ENCODE measurements at regions not wholly inside any gene's neighbourhood (a gene's known extent, or its start where the extent isn't known, plus 50 kb on each side); places are given as distances from the start of the nearest gene placed in this dataset.
A peak's percentile ranks its signal among the peaks of the same experiment; 100 is the strongest.
"Not testable (repeated sequence)": the region's sequence is repeated elsewhere in the genome, so short reads cannot be mapped to it uniquely, and the experiment has no call there.

DNA sequence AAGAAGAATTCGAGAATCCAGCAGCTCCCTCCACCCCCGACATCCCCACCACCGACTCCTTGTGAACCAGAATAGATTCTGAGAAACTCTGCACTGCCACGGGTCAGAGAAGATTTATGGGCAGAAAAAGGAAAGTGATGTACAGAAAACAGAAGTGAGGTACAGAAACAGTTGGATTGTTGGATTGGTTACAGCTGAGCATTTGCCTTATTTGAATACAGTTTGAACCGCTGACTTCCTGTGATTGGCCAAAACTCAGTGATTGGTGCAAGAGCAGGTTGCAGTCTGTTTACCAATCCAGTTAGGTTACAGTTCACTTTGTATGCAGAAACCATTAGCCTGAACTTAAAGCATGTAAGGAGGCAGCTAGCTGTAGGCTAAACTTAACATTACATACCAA, 131.2 kb upstream of the HDDC2 start:
- DNase-seq: peak in 1 of 2 donors; percentile 72

DNA sequence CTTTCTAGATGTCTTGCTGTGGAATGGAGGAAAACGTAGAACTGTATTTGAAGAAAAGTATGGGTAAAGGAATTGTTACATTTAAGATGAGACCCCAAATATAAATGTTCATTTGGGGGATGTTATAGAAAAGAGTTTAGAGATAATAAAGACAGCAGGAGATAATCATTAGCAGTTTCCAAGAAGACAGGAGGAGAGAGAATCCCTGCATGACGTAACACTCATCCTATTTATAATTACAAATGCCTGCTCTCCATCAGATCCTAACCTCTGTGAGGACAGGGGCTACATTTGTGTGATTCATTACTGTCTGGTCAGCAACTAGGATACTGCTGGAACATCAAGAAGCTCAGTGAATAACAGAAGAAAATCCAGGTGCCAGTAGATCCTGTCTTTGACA, 133.0 kb upstream of the HDDC2 start:
- DNase-seq: no peak

- DNase-seq: no peak
Observed at GRCh38 chr6:125439512-125439911, 137.7 kb upstream of the HDDC2 start.

DNA sequence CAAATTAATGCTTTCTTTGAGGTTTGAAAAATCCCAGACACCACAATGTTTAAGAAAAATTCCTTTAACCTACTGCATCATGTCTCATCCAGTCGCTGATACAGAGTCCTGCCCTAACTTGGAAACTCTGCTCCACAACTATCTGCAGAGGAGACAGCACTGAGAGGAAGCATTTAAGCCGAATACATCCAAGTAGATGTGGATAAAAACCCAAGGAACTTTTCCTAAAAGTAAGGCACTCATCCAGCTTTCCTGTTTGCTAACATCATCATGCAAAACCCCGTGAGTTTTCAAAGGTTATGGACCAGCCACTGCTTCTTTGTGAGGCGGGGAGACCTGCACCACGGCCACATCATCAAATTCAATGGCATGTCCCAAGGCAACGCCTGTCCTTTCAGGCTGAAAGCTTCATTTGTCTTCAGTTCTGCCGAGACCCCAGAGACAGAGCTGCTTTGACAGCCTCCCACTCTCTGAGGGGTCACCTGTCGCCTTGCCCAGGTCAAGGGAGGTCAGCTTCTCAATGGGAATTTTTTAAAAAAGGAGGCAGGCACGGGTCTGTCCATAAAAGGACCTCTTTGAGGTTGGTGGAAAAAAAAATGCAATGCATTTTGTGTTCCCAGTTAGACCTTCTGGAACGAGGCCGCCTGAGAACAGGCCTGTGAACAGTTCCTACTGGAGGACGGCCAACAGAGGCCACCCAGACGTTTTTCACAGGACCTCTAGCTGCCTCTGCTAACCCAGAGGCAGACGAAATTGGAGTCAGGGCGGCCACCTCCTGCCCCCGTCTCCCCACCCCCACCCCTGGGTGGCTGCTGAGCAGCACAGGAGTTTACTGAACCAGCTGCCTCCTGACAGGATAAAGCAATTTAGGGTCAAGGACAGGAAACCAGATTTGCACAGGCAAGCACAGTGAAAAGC, 142.5 kb upstream of the HDDC2 start:
- DNase-seq: no peak

DNA sequence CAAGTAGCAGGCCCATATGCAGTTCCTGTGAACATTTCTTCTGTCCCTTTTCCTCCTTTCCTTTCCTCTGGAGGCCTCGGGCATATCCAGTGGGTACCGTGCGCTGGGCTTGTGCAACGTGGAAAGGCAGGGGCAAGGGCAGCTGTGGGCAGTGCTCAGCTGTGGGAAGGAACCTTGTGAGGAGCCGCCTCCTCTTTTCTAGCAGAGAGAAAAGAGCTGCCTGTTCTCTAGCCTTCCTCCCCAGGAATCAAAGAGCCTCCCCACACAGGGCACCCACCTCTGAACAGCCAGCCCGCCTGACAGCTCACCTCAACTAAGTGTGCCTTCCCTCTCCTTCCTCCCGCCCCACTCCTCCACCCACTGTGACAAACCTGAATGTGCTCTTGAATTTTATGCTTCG, 143.3 kb upstream of the HDDC2 start:
- no peak for DNase-seq

- DNase-seq: no peak
Observed at GRCh38 chr6:125446011-125446410, 144.2 kb upstream of the HDDC2 start.

DNA sequence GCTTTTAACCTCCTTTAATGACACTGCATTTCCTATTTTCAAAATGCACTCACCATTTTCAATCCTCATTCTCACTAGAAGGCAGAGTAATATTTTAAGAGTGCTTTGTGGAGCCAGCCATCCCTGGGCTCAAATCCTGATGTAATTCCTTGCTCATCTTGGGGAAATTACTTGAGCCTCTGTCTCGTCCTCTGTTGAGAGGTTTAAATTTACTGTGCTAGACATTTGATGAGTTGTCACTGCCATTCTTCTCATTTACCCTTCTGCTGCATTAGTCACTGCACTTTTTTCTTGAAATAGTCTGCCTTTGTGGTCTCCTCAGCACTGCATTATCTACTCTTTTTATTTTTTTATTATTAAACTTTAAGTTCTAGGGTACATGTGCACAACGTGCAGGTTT, 150.0 kb upstream of the HDDC2 start:
- peak in 1 of 2 donors; percentile 50 for DNase-seq

- DNase-seq: no peak
Observed at GRCh38 chr6:125453516-125453915, 151.7 kb upstream of the HDDC2 start.

- DNase-seq: no peak
Observed at GRCh38 chr6:125454351-125454750, 152.6 kb upstream of the HDDC2 start.

DNA sequence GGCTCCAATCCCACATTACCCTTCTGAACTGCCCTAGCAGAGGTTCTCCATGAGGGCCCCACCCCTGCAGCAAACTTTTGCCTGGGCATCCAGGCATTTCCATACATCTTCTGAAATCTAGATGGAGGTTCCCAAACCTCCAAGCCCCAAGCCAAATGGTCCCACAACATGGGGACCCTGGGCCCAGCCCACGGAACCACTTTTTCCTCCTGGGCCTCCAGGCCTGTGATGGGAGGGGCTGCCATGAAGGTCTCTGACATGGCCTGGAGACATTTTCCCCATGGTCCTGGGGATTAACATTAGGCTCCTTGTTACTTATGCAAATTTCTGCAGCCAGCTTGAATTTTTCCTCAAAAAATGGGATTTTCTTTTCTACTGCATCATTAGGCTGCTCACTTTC, 156.7 kb upstream of the HDDC2 start:
- DNase-seq: not testable (repeated sequence)

DNA sequence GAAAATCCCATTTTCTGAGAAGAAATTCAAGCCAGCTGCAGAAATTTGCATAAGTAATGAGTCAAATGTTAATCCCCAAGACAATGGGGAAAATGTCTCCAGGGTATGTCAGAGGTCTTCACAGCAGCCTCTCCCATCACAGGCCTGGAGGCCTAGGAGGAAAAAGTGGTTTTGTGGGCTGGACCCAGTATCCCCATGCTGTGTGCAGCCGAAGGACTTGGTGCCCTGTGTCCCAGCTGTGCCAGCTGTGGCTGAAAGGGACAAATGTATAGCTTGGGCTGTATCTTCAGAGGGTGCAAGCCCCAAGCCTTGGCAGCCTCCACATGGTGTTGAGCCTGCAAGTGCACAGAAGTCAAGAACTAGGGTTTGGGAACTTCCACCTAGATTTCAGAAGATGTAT, 163.6 kb upstream of the HDDC2 start:
- DNase-seq: not testable (repeated sequence)

GRCh38 chr6:125469915-125470314, 168.1 kb upstream of the HDDC2 start:
- DNase-seq: no peak

DNA sequence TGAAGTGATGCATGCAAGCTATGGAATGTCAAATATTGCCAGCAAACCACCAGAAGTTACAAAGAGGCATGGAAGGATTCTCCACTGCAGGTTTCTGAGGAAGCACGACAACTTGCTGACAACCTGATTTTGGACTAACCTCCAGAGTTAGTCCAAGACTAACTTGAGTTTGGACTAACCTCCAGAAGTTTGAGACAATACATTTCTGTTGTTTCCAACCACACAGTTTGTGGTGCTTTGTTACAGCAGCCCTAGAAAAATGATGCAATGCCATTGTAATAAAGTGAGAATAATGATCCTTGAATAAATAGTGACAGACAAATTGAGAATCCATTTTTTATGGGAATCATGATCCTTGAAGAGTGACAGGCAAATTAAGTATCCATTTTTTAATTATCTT, 169.9 kb upstream of the HDDC2 start:
- no peak for DNase-seq

GRCh38 chr6:125474061-125474460, 172.3 kb upstream of the HDDC2 start:
- DNase-seq: no peak

GRCh38 chr6:125477156-125477555, 175.4 kb upstream of the HDDC2 start:
- DNase-seq: no peak

- no peak for DNase-seq
Observed at GRCh38 chr6:125477844-125478243, 176.1 kb upstream of the HDDC2 start.

GRCh38 chr6:125480146-125480545, 178.4 kb upstream of the HDDC2 start:
- no peak for DNase-seq

GRCh38 chr6:125480571-125480970, 178.8 kb upstream of the HDDC2 start:
- DNase-seq: no peak

DNA sequence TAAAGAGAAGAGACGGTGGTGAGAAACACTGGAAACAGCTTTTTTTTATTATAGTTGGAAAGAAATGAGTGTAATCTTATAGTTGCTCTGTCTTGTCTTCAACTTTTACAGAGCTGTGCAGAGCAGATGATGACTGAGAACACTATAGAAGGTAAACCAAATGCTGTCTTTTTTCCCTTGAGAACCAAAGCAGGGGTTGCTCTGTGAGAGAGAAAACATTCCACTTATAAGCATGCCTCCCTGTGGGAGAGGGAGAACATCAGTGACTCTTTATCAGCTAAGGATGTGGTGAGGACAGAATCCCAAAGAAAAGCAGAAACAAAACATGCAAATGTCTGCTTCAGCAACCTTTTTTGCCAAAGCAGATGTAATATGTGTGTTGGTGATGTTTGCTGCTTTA, 179.3 kb upstream of the HDDC2 start:
- no peak for DNase-seq

DNA sequence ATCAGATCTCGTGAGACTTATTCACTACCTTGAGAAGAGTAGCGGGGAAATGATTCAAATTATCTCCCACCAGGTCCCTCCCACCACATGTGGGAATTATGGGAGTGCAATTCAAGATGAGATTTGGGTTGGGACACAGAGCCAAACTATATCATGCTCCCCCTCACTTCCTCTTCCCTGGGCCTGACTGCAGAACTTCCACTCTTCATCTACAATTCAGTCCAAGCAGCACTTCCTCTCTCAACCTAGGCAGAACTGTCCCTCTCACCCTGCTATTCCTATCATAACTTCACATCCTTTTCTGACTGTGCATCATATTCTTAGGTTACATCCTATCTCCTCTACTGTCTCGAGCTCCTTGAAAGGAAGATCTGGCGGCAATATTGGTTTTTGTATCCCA, 184.0 kb upstream of the HDDC2 start:
- no peak for DNase-seq

DNA sequence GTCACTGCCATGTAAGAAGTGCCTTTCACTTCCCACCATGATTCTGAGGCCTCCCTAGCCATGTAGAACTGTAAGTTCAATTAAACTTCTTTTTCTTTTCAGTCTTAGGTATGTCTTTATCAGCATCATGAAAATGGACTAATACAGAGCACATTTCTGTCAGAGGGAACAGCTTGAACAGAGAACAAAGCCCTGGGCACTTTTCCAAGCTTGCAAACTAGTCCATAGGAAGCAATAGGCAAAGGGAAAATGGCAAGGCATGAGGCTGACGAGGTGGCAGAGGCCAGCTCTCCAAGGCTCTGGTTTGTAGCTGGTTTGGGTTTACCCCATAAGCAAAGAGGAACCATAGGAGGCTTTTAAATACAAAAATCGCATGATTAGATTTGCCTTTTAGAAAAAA, 185.1 kb upstream of the HDDC2 start:
- no peak for DNase-seq

DNA sequence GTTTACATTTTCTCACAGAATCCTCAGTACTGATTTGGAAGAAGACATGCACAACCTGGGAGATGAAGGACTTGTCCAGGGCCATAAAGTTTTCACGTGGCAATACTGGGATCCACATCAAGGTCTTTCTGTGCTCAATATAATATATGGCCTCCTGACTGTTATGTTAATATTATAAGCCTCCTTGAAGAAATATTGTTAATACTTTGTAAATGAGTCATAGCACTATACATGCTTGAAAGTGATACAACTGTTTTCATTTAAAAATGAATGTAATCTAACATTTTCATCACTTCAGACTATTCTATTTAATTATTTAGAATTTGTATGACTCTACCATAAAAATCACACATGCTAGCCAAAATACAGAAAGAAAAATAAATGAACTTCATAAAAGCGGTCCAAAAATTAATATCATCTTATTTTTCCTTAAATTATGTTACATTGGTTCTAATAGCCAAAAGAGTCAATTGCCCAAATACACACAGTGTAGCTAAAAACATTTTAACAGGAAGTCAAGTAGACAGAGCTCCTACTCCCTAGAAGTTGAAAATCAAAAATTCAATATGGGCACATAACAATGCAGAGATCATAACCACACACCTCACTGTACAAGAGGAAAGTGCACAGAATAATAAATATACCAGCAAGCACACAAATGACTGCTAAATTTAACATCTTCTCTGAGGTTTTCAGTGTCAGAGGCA, 188.0 kb upstream of the HDDC2 start:
- no peak for DNase-seq

DNA sequence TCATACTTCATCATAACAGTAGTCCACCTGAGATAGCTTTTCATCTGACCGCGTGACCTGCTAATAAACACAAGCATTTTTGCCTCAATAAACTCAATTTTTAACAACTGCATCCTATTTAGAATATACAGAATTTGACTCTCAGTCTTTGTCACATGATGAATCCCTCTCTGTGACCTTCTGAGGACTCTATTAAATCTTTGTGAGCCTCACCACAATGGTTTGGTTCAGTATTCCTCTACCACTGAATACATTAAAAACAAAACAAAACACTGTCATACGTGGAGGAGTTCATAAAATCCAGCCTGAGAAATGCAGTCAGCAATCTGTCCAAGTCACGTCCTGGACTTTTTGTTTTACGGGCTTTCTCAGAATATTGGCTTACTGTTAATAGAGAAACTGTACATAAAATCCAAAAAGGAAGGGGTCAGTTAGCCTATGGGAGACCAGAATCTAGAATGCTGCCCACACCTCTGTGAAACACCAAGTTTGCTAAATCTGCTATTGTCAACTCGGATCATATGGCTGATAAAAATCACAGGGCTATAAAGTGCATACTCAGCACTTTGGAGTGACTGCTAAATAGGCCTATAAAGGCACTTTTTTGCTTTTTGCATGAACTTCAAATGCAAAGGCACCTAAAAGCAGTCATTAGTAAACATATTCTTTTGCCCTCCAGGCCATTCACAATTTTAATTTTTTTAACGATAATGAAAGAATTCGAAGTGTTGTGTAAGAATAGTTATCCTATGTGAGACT, 190.3 kb upstream of the HDDC2 start:
- no peak for DNase-seq

GRCh38 chr6:125498606-125499005, 196.8 kb upstream of the HDDC2 start:
- no peak for DNase-seq

Measured in bone marrow (tissue), 2 donors.